ENCODE measurements at regions not wholly inside any gene's neighbourhood (a gene's known extent, or its start where the extent isn't known, plus 50 kb on each side); places are given as distances from the start of the nearest gene placed in this dataset.

- TF ChIP-seq CTCF (IDR thresholded peaks at IDR 0.05; ENCODE audit: insufficient read depth, low read length, poor library complexity, severe bottlenecking) (no peak), EZH2phosphoT487 (conservative IDR thresholded peaks at IDR 0.05; ENCODE audit: low read length) (no peak)
These were observed 558.2 kb downstream of the MMUT start for GRCh38 chr6:48904809-48905208.
